GM18520 (cell line): ENCODE measurements at regions not wholly inside any gene's neighbourhood (a gene's known extent, or its start where the extent isn't known, plus 50 kb on each side); places are given as distances from the start of the nearest gene placed in this dataset.

Source experiments
- ATAC-seq: cut with Tn5 transposase; IDR thresholded peaks from one replicate; pipeline ENCODE4 v1.9.1; 2021; ENCODE audit not compliant: unreplicated experiment

- ATAC-seq = no peak
Observed at GRCh38 chr14:101705733-101706508, 55.6 kb upstream of the PPP2R5C start.

GRCh38 chr14:101706509-101707067, 54.9 kb upstream of the PPP2R5C start:
- no peak for ATAC-seq

- ATAC-seq = no peak
Observed at GRCh38 chr14:101707068-101707842, 54.3 kb upstream of the PPP2R5C start.

DNA sequence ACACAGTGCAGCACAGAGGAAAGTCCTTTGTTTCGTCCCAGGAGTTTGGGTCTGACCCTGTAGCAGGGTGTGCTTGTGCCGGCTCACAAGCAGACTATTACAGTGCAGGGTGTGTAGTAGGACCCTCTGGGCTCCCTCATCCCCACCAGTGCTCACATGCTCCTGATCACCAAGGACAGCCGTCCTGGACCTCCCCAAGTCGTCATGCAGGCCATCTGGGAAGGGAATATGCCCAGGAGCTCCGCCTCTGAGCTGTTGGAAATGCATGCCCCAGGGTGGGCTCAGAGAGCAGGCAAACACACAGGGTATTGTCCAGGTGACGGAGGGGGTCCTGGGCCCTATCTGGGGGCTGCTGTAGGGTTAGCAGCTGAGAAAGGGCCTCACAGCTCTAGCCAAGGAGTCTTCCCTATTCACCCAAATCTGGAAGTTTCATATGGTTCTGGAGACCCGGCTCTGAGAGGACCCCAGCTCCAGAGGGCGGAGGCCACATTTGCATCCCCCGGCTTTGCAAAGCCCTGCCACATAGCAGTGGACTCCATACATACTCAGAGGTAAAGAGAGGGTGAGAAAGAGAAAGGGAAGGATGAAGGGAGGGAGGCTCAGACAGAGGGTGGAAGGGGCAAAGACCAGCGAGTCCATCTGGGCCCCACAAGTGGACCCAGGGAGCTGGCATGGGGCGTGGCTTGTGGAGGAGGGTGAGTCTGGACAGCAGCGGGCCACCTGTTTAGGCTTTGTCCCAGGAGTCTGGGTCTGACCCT, 53.5 kb upstream of the PPP2R5C start:
- ATAC-seq = no peak

DNA sequence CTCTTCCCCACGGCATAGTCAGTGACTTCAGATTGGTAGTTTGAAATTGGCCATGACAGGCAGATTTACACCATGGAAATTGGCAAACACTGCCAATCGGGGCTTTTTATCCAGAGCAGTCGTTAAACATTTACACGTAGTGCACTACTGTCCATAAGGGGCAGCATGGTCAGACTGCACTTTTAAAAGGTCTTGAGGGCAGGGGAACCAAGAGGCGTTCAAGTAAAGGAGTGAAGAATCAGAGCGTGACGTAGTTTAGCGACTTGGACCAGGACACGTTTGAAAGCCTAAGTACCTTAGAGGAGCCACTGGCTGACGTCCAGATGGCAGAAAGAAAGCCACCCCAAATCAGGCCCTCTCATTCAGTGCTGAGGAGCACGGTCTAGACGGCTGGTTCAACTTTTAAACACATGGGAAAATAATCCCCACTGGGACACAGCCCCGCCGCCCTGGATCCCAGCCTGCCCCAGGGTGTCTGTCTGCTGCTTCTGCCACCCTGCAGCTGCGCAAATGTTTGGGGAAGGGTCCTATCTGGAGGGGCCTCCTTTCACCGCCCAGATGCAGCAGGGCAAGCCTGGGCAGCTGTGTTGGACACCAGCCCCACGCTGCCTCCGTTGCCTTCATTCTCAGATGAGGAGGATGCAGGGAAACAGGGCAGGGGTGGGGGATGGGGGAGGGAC, 52.5 kb upstream of the PPP2R5C start:
- ATAC-seq = no peak

DNA sequence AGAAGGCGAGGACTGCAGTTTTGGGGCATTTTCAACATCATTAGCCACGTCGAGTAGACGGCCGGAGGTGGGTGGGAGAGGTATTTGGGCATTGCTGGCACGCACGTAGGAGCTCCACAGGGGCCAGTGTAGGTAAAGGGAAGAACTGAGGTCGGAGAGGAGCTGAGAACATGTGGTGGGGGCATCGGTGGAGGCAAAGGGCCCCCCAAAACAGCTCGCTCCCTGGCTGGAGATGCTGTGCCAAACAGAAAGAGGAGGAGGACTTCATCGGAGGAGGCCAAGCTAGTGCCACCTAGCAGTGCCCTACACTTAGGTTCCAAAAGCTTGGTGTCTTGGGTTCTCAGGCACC, 52.0 kb upstream of the PPP2R5C start:
- no peak for ATAC-seq

DNA sequence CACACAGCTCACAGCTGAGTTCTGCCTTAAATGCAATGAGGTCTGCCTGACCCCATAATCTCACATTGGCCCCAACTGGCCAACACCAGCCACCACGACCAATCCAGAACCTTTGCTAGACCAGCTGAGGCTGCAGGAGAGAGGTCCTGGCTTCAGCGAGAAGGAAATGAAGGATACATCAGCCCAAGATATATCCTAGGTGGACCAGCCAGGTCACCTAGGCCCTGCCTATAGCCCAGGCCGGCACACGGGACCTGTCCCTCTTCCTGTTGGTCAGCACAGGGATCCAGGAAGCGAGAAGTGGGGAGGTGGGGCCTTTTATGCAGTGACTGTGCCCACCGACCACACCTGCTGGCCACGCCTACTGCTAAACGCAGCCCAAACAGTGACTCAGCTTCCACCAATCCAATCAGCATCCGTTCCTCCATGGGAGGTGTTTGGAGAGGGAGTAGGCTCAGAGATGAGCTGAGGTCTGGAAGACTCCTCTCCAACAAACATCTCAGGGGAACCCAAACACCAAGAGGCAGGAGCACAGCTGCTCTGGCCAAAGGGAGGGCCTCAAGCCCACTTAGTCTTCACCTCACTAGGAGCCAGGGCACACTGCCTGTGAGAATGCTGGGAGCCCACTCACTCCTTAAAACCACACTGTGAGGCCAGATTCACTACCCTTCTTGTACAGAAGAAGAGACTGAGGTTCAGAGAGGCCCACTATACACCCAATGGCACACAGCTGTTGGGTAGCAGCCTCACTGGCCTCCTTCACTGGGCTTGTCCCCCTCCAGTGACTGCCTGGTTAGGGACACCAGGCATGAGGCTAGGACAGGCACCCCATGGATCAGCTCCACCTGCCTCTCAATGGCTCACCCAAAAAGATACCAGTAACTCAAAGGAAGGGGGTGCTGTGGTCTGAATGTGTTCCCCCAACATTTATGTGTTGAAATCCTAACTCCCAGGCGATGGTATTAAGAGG, 51.3 kb upstream of the PPP2R5C start:
- ATAC-seq = no peak

DNA sequence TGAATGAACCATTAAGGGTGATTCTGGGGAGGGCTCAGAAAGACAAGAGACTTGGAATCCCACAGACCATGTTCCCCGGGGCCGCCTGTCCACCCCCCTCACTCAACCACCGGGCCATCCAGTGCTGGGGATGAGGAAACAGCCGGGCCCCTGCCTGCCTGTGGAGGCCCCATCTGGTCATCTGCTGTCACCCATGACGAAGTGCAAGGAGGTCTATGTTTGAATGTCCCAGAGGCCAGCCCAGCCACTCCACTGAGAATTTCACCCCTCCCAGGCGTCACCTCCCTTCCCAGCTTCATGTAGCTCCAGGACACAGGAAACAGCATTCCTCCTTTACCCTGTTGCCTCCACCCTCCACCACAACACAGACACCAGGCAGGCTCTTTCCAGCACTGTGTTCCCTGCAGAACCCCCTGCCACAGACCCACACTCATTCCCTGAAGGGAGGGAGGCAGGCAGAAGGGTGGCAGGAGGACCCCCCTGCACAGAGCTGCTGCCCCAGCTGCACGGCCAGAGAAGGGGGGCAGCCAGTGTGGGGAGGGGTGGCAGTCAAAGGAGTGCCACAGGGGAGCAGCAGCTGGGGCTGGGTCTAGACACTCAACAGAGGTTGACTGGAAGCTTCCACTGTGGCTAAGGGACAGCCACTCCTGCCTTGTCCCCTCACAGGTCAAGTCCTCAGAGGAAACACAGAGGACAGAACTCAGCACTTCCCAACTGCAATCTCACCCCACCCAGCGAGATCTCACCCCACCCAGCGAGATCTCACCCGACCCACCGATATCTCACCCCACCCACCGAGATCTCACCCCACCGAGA, 50.3 kb upstream of the PPP2R5C start:
- no peak for ATAC-seq
